H1 (cell line): ENCODE measurements at regions not wholly inside any gene's neighbourhood (a gene's known extent, or its start where the extent isn't known, plus 50 kb on each side); places are given as distances from the start of the nearest gene placed in this dataset.

ENCODE experiments used
- RFX5 ChIP-seq: IDR thresholded peaks from 2 replicates; pipeline ENCODE4 v1.6.1; 2011; ENCODE audit warnings: low read depth, low read length, improper control_type of control experiment, borderline replicate concordance
- SIRT6 ChIP-seq: IDR thresholded peaks from one replicate; pipeline ENCODE4 v1.7.1; 2012; ENCODE audit warnings: low read length, inconsistent platforms
- SIX5 ChIP-seq: IDR thresholded peaks from 2 replicates; pipeline ENCODE4 v1.6.1; 2011; ENCODE audit warnings: mild to moderate bottlenecking, low read depth, low read length
- TAF7 ChIP-seq: optimal IDR thresholded peaks from 2 replicates; pipeline ENCODE3; 2011; ENCODE audit warnings: low read depth, mild to moderate bottlenecking, inconsistent platforms, low read length, moderate library complexity, borderline replicate concordance
- TF ChIP-seq, protein P1 (sequence below): fragments of 300-600 bp; sonication (generic); IDR thresholded peaks from 2 replicates; pipeline ENCODE4 v1.7.1; 2012; ENCODE audit warnings: low read length, moderate library complexity, mild to moderate bottlenecking, inconsistent platforms; ENCODE audit not compliant: insufficient replicate concordance
- TF ChIP-seq, protein P2 (sequence below): IDR thresholded peaks from 2 replicates; pipeline ENCODE4 v1.6.1; 2012; ENCODE audit warnings: inconsistent platforms

DNA sequence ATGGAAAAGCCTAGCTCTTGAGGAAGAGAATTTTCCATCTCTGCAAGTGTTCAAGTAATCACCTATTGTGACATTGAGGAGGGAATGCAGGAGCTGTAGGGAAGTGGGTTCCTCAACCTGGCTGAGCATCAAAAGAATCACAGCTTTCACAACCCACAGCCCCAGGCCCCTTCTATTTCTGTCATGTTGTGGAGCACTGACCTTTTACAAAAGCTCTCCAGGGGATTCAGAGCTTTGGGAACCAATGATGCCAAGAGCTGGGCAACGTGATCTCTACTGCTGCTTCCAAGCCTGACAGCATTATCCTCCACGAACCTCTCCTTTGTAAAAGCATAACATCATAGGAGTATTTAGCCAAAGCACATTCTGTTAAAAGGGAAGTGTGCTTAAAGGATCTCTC is 231.1 kb downstream of the ADAMTS9 start (continued):
- TF ChIP-seq, protein P1, sequence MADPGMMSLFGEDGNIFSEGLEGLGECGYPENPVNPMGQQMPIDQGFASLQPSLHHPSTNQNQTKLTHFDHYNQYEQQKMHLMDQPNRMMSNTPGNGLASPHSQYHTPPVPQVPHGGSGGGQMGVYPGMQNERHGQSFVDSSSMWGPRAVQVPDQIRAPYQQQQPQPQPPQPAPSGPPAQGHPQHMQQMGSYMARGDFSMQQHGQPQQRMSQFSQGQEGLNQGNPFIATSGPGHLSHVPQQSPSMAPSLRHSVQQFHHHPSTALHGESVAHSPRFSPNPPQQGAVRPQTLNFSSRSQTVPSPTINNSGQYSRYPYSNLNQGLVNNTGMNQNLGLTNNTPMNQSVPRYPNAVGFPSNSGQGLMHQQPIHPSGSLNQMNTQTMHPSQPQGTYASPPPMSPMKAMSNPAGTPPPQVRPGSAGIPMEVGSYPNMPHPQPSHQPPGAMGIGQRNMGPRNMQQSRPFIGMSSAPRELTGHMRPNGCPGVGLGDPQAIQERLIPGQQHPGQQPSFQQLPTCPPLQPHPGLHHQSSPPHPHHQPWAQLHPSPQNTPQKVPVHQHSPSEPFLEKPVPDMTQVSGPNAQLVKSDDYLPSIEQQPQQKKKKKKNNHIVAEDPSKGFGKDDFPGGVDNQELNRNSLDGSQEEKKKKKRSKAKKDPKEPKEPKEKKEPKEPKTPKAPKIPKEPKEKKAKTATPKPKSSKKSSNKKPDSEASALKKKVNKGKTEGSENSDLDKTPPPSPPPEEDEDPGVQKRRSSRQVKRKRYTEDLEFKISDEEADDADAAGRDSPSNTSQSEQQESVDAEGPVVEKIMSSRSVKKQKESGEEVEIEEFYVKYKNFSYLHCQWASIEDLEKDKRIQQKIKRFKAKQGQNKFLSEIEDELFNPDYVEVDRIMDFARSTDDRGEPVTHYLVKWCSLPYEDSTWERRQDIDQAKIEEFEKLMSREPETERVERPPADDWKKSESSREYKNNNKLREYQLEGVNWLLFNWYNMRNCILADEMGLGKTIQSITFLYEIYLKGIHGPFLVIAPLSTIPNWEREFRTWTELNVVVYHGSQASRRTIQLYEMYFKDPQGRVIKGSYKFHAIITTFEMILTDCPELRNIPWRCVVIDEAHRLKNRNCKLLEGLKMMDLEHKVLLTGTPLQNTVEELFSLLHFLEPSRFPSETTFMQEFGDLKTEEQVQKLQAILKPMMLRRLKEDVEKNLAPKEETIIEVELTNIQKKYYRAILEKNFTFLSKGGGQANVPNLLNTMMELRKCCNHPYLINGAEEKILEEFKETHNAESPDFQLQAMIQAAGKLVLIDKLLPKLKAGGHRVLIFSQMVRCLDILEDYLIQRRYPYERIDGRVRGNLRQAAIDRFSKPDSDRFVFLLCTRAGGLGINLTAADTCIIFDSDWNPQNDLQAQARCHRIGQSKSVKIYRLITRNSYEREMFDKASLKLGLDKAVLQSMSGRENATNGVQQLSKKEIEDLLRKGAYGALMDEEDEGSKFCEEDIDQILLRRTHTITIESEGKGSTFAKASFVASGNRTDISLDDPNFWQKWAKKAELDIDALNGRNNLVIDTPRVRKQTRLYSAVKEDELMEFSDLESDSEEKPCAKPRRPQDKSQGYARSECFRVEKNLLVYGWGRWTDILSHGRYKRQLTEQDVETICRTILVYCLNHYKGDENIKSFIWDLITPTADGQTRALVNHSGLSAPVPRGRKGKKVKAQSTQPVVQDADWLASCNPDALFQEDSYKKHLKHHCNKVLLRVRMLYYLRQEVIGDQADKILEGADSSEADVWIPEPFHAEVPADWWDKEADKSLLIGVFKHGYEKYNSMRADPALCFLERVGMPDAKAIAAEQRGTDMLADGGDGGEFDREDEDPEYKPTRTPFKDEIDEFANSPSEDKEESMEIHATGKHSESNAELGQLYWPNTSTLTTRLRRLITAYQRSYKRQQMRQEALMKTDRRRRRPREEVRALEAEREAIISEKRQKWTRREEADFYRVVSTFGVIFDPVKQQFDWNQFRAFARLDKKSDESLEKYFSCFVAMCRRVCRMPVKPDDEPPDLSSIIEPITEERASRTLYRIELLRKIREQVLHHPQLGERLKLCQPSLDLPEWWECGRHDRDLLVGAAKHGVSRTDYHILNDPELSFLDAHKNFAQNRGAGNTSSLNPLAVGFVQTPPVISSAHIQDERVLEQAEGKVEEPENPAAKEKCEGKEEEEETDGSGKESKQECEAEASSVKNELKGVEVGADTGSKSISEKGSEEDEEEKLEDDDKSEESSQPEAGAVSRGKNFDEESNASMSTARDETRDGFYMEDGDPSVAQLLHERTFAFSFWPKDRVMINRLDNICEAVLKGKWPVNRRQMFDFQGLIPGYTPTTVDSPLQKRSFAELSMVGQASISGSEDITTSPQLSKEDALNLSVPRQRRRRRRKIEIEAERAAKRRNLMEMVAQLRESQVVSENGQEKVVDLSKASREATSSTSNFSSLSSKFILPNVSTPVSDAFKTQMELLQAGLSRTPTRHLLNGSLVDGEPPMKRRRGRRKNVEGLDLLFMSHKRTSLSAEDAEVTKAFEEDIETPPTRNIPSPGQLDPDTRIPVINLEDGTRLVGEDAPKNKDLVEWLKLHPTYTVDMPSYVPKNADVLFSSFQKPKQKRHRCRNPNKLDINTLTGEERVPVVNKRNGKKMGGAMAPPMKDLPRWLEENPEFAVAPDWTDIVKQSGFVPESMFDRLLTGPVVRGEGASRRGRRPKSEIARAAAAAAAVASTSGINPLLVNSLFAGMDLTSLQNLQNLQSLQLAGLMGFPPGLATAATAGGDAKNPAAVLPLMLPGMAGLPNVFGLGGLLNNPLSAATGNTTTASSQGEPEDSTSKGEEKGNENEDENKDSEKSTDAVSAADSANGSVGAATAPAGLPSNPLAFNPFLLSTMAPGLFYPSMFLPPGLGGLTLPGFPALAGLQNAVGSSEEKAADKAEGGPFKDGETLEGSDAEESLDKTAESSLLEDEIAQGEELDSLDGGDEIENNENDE = no peak
- TF ChIP-seq RFX5 = no peak
- no peak for TF ChIP-seq TAF7
- TF ChIP-seq, protein P2, sequence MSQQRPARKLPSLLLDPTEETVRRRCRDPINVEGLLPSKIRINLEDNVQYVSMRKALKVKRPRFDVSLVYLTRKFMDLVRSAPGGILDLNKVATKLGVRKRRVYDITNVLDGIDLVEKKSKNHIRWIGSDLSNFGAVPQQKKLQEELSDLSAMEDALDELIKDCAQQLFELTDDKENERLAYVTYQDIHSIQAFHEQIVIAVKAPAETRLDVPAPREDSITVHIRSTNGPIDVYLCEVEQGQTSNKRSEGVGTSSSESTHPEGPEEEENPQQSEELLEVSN = no peak
- TF ChIP-seq SIX5 = no peak
- no peak for TF ChIP-seq SIRT6
